IMR-90 (cell line): ENCODE measurements at regions not wholly inside any gene's neighbourhood (a gene's known extent, or its start where the extent isn't known, plus 50 kb on each side); places are given as distances from the start of the nearest gene placed in this dataset.

ENCODE experiments used
- ATAC-seq: fragments of 200-7000 bp; cut with Tn5 transposase; 2 replicates; pipeline ENCODE4 v1.9.1; 2020; ENCODE audit warnings: low read depth, mild to moderate bottlenecking, moderate library complexity
- BruUV-seq: library from RNA; stranded (reverse); fragments of 400-500 nt; replicated peaks from 2 replicates; lab custom pipeline; 2021; lab: Mats Ljungman, UMichigan
- CTCF ChIA-PET: fragments of 300-600 bp; formaldehyde crosslinking; extraction: SDS; loops from one replicate; lab custom pipeline; 2021; ENCODE audit warnings: antibody characterized with exemption; lab: Yijun Ruan, JAX
- POLR2A ChIA-PET: fragments of 300-600 bp; sonication (Branson Sonifier 250); formaldehyde crosslinking; loops from one replicate; lab custom pipeline; 2022; ENCODE audit warnings: antibody characterized with exemption; ENCODE audit not compliant: unreplicated experiment; lab: Charles Lee
- DNase-seq: peaks from one replicate; pipeline ENCODE4 v3.0.0; 2013
- H2AFZ ChIP-seq: replicated peaks from 2 replicates; pipeline ENCODE3; 2013; ENCODE audit warnings: low read length, mild to moderate bottlenecking; ENCODE audit not compliant: poor library complexity
- H2AK5ac ChIP-seq: 2 replicates; pipeline ENCODE4 v1.6.1; 2013; ENCODE audit warnings: low read depth, low read length, inconsistent platforms
- H2AK9ac ChIP-seq: replicated peaks from 2 replicates; pipeline ENCODE3; 2013; ENCODE audit warnings: mild to moderate bottlenecking, low read depth, low read length, moderate library complexity; ENCODE audit not compliant: poor library complexity
- H2BK120ac ChIP-seq: 2 replicates; pipeline ENCODE4 v1.6.1; 2013; ENCODE audit warnings: low read depth, low read length, inconsistent platforms
- H2BK15ac ChIP-seq: 3 replicates; pipeline ENCODE4 v1.6.1; 2013; ENCODE audit warnings: low read depth, low read length, inconsistent platforms
- H2BK20ac ChIP-seq: 2 replicates; pipeline ENCODE4 v1.6.1; 2013; ENCODE audit warnings: low read depth, mild to moderate bottlenecking, inconsistent platforms, low read length, moderate library complexity
- H2BK5ac ChIP-seq: 2 replicates; pipeline ENCODE4 v1.6.1; 2013; ENCODE audit warnings: mild to moderate bottlenecking, low read depth, low read length, inconsistent platforms; ENCODE audit not compliant: poor library complexity, severe bottlenecking
- H3K14ac ChIP-seq: replicated peaks from 2 replicates; pipeline ENCODE4 v1.6.1; 2013; ENCODE audit warnings: low read depth, low read length, inconsistent platforms
- H3K18ac ChIP-seq: 2 replicates; pipeline ENCODE4 v1.6.1; 2013; ENCODE audit warnings: low read depth, low read length, control low read depth
- H3K23ac ChIP-seq: 2 replicates; pipeline ENCODE4 v1.6.1; 2013; ENCODE audit warnings: low read depth, low read length, inconsistent platforms
- H3K27ac ChIP-seq: 2 replicates; pipeline ENCODE4 v1.5.1; 2013; ENCODE audit warnings: mild to moderate bottlenecking, control low read depth, low read length; ENCODE audit not compliant: insufficient read depth
- H3K27me3 ChIP-seq: 2 replicates; pipeline ENCODE4 v1.6.1; 2013; ENCODE audit warnings: low read length; ENCODE audit not compliant: control insufficient read depth, insufficient read depth
- H3K36me3 ChIP-seq: 2 replicates; pipeline ENCODE4 v1.6.1; 2013; ENCODE audit warnings: low read length, mixed read lengths; ENCODE audit not compliant: control insufficient read depth, insufficient read depth
- H3K4ac ChIP-seq: 2 replicates; pipeline ENCODE4 v1.6.1; 2013; ENCODE audit warnings: low read depth, low read length, inconsistent platforms
- H3K4me1 ChIP-seq: 2 replicates; pipeline ENCODE4 v1.6.1; 2013; ENCODE audit warnings: low read length, mixed read lengths; ENCODE audit not compliant: control insufficient read depth, insufficient read depth
- H3K4me2 ChIP-seq: 2 replicates; pipeline ENCODE4 v1.6.1; 2013; ENCODE audit warnings: low read depth, mild to moderate bottlenecking, control low read depth, low read length, moderate library complexity
- H3K4me3 ChIP-seq: 2 replicates; pipeline ENCODE4 v1.5.1; 2013; ENCODE audit warnings: low read depth, mild to moderate bottlenecking, control low read depth, low read length, moderate library complexity; ENCODE audit not compliant: insufficient read depth
- H3K56ac ChIP-seq: 2 replicates; pipeline ENCODE4 v1.6.1; 2013; ENCODE audit warnings: low read length, inconsistent platforms; ENCODE audit not compliant: insufficient read depth; ENCODE audit errors: extremely low read depth
- H3K79me1 ChIP-seq, 2 experiments: 2 replicates each; pipeline ENCODE4 v1.6.1; 2013; ENCODE audit warnings: low read length in 2 of 2, inconsistent platforms in 1 of 2, low read depth in 1 of 2
- H3K9ac ChIP-seq: 2 replicates; pipeline ENCODE4 v1.6.1; 2013; ENCODE audit warnings: low read depth, low read length, control low read depth
- H3K9me1 ChIP-seq: 2 replicates; pipeline ENCODE4 v1.6.1; 2013; ENCODE audit warnings: low read length, inconsistent platforms; ENCODE audit not compliant: insufficient read depth
- H3K9me3 ChIP-seq: 2 replicates; pipeline ENCODE4 v1.6.1; 2013; ENCODE audit warnings: low read length; ENCODE audit not compliant: control insufficient read depth, insufficient read depth
- H4K20me1 ChIP-seq: 2 replicates; pipeline ENCODE4 v1.6.1; 2013; ENCODE audit warnings: low read length, inconsistent platforms; ENCODE audit not compliant: insufficient read depth
- H4K5ac ChIP-seq: 2 replicates; pipeline ENCODE4 v1.6.1; 2013; ENCODE audit warnings: mild to moderate bottlenecking, low read depth, low read length, control low read depth
- H4K8ac ChIP-seq, 2 experiments: 2 replicates each; pipeline ENCODE4 v1.6.1; 2013; ENCODE audit warnings: low read depth in 2 of 2, low read length in 2 of 2, control low read depth in 1 of 2, inconsistent platforms in 1 of 2
- H4K91ac ChIP-seq: 2 replicates; pipeline ENCODE4 v1.6.1; 2013; ENCODE audit warnings: low read depth, low read length, inconsistent platforms; ENCODE audit not compliant: insufficient read depth
- BHLHE40 ChIP-seq: fragments of 150-350 bp; IDR thresholded peaks from 2 replicates; pipeline ENCODE4 v1.6.1; 2016; ENCODE audit warnings: mild to moderate bottlenecking, low read depth, low read length
- CEBPB ChIP-seq: IDR thresholded peaks from 2 replicates; pipeline ENCODE4 v1.6.1; 2012; ENCODE audit warnings: low read depth, low read length, improper control_type of control experiment
- CHD1 ChIP-seq: IDR thresholded peaks from 2 replicates; pipeline ENCODE4 v1.6.1; 2012; ENCODE audit warnings: low read depth, low read length, improper control_type of control experiment
- CTCF ChIP-seq: conservative IDR thresholded peaks from 2 replicates; pipeline ENCODE4 v1.5.1; 2012; ENCODE audit warnings: mild to moderate bottlenecking, low read depth, low read length, improper control_type of control experiment
- ELK1 ChIP-seq: fragments of 150-350 bp; IDR thresholded peaks from 2 replicates; pipeline ENCODE4 v1.6.1; 2016; ENCODE audit warnings: low read depth, mild to moderate bottlenecking, low read length, moderate library complexity, borderline replicate concordance
- FOS ChIP-seq: fragments of 150-350 bp; IDR thresholded peaks from 2 replicates; pipeline ENCODE4 v1.6.1; 2016; ENCODE audit warnings: low read depth, low read length
- MAFK ChIP-seq: IDR thresholded peaks from 2 replicates; pipeline ENCODE4 v1.6.1; 2012; ENCODE audit warnings: low read depth, low read length, improper control_type of control experiment
- MAZ ChIP-seq: IDR thresholded peaks from 2 replicates; pipeline ENCODE4 v1.6.1; 2012; ENCODE audit warnings: low read depth, mild to moderate bottlenecking, low read length, improper control_type of control experiment, moderate library complexity, borderline replicate concordance
- MXI1 ChIP-seq: IDR thresholded peaks from 2 replicates; pipeline ENCODE4 v1.6.1; 2012; ENCODE audit warnings: low read depth, mild to moderate bottlenecking, low read length, moderate library complexity, borderline replicate concordance
- NFE2L2 ChIP-seq: fragments of 150-350 bp; IDR thresholded peaks from 2 replicates; pipeline ENCODE4 v1.6.1; 2016; ENCODE audit warnings: low read depth, mild to moderate bottlenecking, low read length
- POLR2A ChIP-seq: IDR thresholded peaks from 2 replicates; pipeline ENCODE4 v1.6.1; 2012; ENCODE audit warnings: mild to moderate bottlenecking, low read depth, low read length
- RAD21 ChIP-seq: IDR thresholded peaks from 2 replicates; pipeline ENCODE4 v1.6.1; 2012; ENCODE audit warnings: low read length, improper control_type of control experiment
- RCOR1 ChIP-seq: IDR thresholded peaks from 2 replicates; pipeline ENCODE4 v1.6.1; 2012; ENCODE audit warnings: mild to moderate bottlenecking, low read length, improper control_type of control experiment; ENCODE audit not compliant: insufficient replicate concordance
- RFX5 ChIP-seq: IDR thresholded peaks from 2 replicates; pipeline ENCODE4 v1.8.0; 2012; ENCODE audit warnings: low read depth, mild to moderate bottlenecking, low read length, moderate library complexity
- SMC3 ChIP-seq: fragments of 150-350 bp; IDR thresholded peaks from 2 replicates; pipeline ENCODE4 v1.6.1; 2016; ENCODE audit warnings: low read depth, mild to moderate bottlenecking, antibody characterized with exemption, low read length, moderate library complexity
- USF2 ChIP-seq: fragments of 150-350 bp; IDR thresholded peaks from 2 replicates; pipeline ENCODE4 v1.6.1; 2017; ENCODE audit warnings: mild to moderate bottlenecking, antibody characterized with exemption, low read length, low read depth
- WGBS, 2 experiments: methylation state at CpG; one replicate each; pipeline versions ENCODE4 v1.1.5 to v1.1.7; 2013; ENCODE audit warnings: missing lambda C conversion rate in 2 of 2; ENCODE audit not compliant: insufficient read length in 1 of 2; ENCODE audit errors: extremely low coverage in 2 of 2; 5-methylcytosine and 5-hydroxymethylcytosine counted together
- dilution Hi-C: fragments of 300-500 bp; cut with HindIII; formaldehyde crosslinking; loops from one replicate; pipeline ENCODE4 v1.14.3; 2018; ENCODE audit warnings: low sequenced_read_pairs; ENCODE audit not compliant: unreplicated experiment
- in situ Hi-C: fragments of 300-500 bp; cut with MboI; formaldehyde crosslinking; loops from 3 replicates; pipeline ENCODE4 v1.14.3; 2019; ENCODE audit warnings: low sequenced_read_pairs, inconsistent platforms, mixed read lengths
- intact Hi-C: fragments of 100-400 bp; cut with micrococcal nuclease; formaldehyde crosslinking; loops from 2 replicates; pipeline ENCODE4 v1.10.0; 2022

- ChIA-PET CTCF (no interaction called here), POLR2A (no interaction called here)
- peaks cover 2% of the 10 kb centered on the region; the same call in 1 of the 2 replicates for H3K27me3 ChIP-seq
- H2AFZ ChIP-seq, result no peak overlapping the region
- H3K79me1 ChIP-seq, result no peaks in the 10 kb centered on the region
- H3K9me3 ChIP-seq, result no peaks in the 10 kb centered on the region
- H3K4me2 ChIP-seq, result no peak overlapping the region
- 60% methylated on average over 1 of the region's 1 CpG; no CpG with 5 or more reads in 1 of the 2 experiments for WGBS, 2 experiments
- intact Hi-C loops (no loop called here), dilution Hi-C loops (no loop called here), in situ Hi-C loops (no loop called here)
- TF ChIP-seq CEBPB, result no peak
- TF ChIP-seq MAZ, result no peak
- no peak for TF ChIP-seq CTCF
- TF ChIP-seq USF2, result no peak
- TF ChIP-seq MAFK, result no peak
- no peak for TF ChIP-seq FOS
- no peak for TF ChIP-seq SMC3
- TF ChIP-seq MXI1, result no peak
- TF ChIP-seq POLR2A, result no peak
- TF ChIP-seq RAD21, result no peak
- no peak for TF ChIP-seq ELK1
- TF ChIP-seq RFX5, result no peak
- no peak for TF ChIP-seq BHLHE40
- TF ChIP-seq RCOR1, result no peak
- no peak for TF ChIP-seq NFE2L2
- TF ChIP-seq CHD1, result no peak
- H2AK9ac ChIP-seq, result no peak overlapping the region
- ATAC-seq (no peak), DNase-seq (no peak)
- H4K20me1 ChIP-seq, result no peaks in the 10 kb centered on the region
- BruUV-seq, result no TSS peak
- H2BK5ac ChIP-seq, result no peak overlapping the region
- H3K36me3 ChIP-seq, result no peaks in the 10 kb centered on the region
- H2BK120ac ChIP-seq, result no peak overlapping the region
- no peak overlapping the region for H2BK15ac ChIP-seq
- no peaks in the 10 kb centered on the region for H3K9me1 ChIP-seq
- no peak overlapping the region for H3K27ac ChIP-seq
- no peak overlapping the region for H4K5ac ChIP-seq
- no peak overlapping the region for H3K56ac ChIP-seq
- no peaks in the 10 kb centered on the region; the same call in 1 of the 2 replicates for H3K4me1 ChIP-seq
- no peak overlapping the region for H3K14ac ChIP-seq
- no peak overlapping the region for H2AK5ac ChIP-seq
- H3K4ac ChIP-seq, result no peak overlapping the region
- H4K8ac ChIP-seq, result no peak overlapping the region
- H3K9ac ChIP-seq, result no peak overlapping the region
- no peak overlapping the region for H2BK20ac ChIP-seq
- H4K91ac ChIP-seq, result no peak overlapping the region
- H3K4me3 ChIP-seq, result no peak overlapping the region
- no peak overlapping the region for H3K18ac ChIP-seq
- no peak overlapping the region for H3K23ac ChIP-seq
Observed at GRCh38 chr2:67891642-67892041, 171.2 kb downstream of the C1D start.
